Tibial nerve (tissue), 4 donors: ENCODE measurements at regions not wholly inside any gene's neighbourhood (a gene's known extent, or its start where the extent isn't known, plus 50 kb on each side); places are given as distances from the start of the nearest gene placed in this dataset.

Experiments used
- CTCF ChIP-seq, 5 experiments: fragments of 200-600 bp in 3 of 5; fragments of 450-650 bp in 2 of 5; sonication (generic) in 3 of 5; IDR thresholded peaks; one replicate each; pipeline ENCODE4 v1.5.1; 2016 to 2019; ENCODE audit warnings: antibody characterized with exemption in 5 of 5, mild to moderate bottlenecking in 3 of 5, moderate library complexity in 2 of 5
- EP300 ChIP-seq, 2 donors: sonication (generic); formaldehyde crosslinking; IDR thresholded peaks; one replicate each; pipeline ENCODE4 v1.6.1; 2017; ENCODE audit warnings: antibody characterized with exemption in 2 of 2, mild to moderate bottlenecking in 1 of 2
- POLR2A ChIP-seq, 2 donors: fragments of 450-650 bp; IDR thresholded peaks; one replicate each; pipeline ENCODE4 v1.6.1; 2017; ENCODE audit warnings: antibody characterized with exemption in 2 of 2, mild to moderate bottlenecking in 2 of 2, moderate library complexity in 2 of 2

- TF ChIP-seq CTCF (IDR thresholded peaks at IDR 0.05) (no peak), POLR2A (IDR thresholded peaks at IDR 0.05) (no peak), EP300 (IDR thresholded peaks at IDR 0.05) (no peak)
These were observed 68.9 kb upstream of the SEPTIN5 start for GRCh38 chr22:19645391-19645790.
